K562 (cell line): ENCODE measurements at regions not wholly inside any gene's neighbourhood (a gene's known extent, or its start where the extent isn't known, plus 50 kb on each side); places are given as distances from the start of the nearest gene placed in this dataset.

Source experiments
- ATAC-seq: fragments of 200-7000 bp; cut with Tn5 transposase; 3 replicates; pipeline ENCODE4 v1.9.1; 2020; ENCODE audit warnings: moderate library complexity
- BruUV-seq: library from RNA; stranded (reverse); fragments of 400-500 nt; replicated peaks from 2 replicates; lab custom pipeline; 2021; lab: Mats Ljungman, UMichigan
- CTCF ChIA-PET: fragments of 300-600 bp; formaldehyde crosslinking; extraction: SDS; loops from one replicate; lab custom pipeline; 2021; ENCODE audit warnings: low intra/inter-chr PET ratio; lab: Yijun Ruan, JAX
- POLR2A ChIA-PET: fragments of 300-600, 350-650 bp; sonication (Branson Sonifier 250); formaldehyde crosslinking; extraction: SDS; loops from one replicate; lab custom pipeline; 2021; ENCODE audit warnings: antibody characterized with exemption, inconsistent platforms; lab: Yijun Ruan, JAX
- DNase-seq, 4 experiments: peaks; one replicate each; pipeline versions ENCODE4 v3.0.0 to v3.0.0-alpha.2; 2011 to 2018; ENCODE audit warnings: low spot score in 3 of 4, mixed read lengths in 3 of 4; ENCODE audit errors: extremely low read depth in 1 of 4
- FAIRE-seq: peaks from 2 replicates; lab custom pipeline; 2011; peaks lifted over from hg19 to GRCh38; lab: Jason Lieb, UNC
- H2AFZ ChIP-seq: 2 replicates; pipeline ENCODE4 v1.6.0; 2011; ENCODE audit warnings: low read depth, low read length, control low read depth, inconsistent platforms
- H3K27ac ChIP-seq: fragments of 200-600 bp; 3 replicates; pipeline ENCODE4 v1.8.0; 2011; ENCODE audit warnings: low read depth, mild to moderate bottlenecking, control low read depth, inconsistent platforms, low read length, moderate library complexity, mixed read lengths; ENCODE audit errors: extremely low read depth
- H3K27me3 ChIP-seq, 2 experiments: fragments of 300-600 bp in 1 of 2; 2 replicates in 1 of 2; 3 replicates in 1 of 2; pipeline versions ENCODE4 v1.6.0 to v1.8.0; 2011; ENCODE audit warnings: inconsistent platforms in 2 of 2, low read length in 2 of 2, mild to moderate bottlenecking in 1 of 2, mixed read lengths in 1 of 2, moderate library complexity in 1 of 2; ENCODE audit not compliant: control insufficient read depth in 2 of 2, insufficient read depth in 2 of 2
- H3K36me3 ChIP-seq: fragments of 300-600 bp; 3 replicates; pipeline ENCODE4 v1.8.0; 2011; ENCODE audit warnings: mild to moderate bottlenecking, low read length, inconsistent platforms; ENCODE audit not compliant: control insufficient read depth, insufficient read depth
- H3K4me1 ChIP-seq, 2 experiments: fragments of 200-600 bp in 1 of 2; replicated peaks in 1 of 2; 2 replicates in 1 of 2; 3 replicates in 1 of 2; pipeline versions ENCODE4 v1.5.1 to v1.8.0; 2011; ENCODE audit warnings: inconsistent platforms in 2 of 2, low read length in 2 of 2, mild to moderate bottlenecking in 1 of 2, mixed read lengths in 1 of 2, moderate library complexity in 1 of 2; ENCODE audit not compliant: control insufficient read depth in 2 of 2, insufficient read depth in 2 of 2
- H3K4me2 ChIP-seq: 2 replicates; pipeline ENCODE4 v1.6.1; 2011; ENCODE audit warnings: low read length, control low read depth, inconsistent platforms, mixed read lengths; ENCODE audit not compliant: insufficient read depth
- H3K4me3 ChIP-seq: fragments of 200-600 bp; sonication (generic), shearing (Covaris generic); 2 replicates; pipeline ENCODE4 v1.5.1; 2016; ENCODE audit warnings: control low read depth, inconsistent platforms
- H3K79me2 ChIP-seq: fragments of 200-600 bp; 3 replicates; pipeline ENCODE4 v1.8.0; 2011; ENCODE audit warnings: low read length, inconsistent platforms; ENCODE audit not compliant: control insufficient read depth, insufficient read depth
- H3K9ac ChIP-seq, 2 experiments: 2 replicates each; pipeline versions ENCODE4 v1.6.0 to v1.6.1; 2011; ENCODE audit warnings: low read depth in 2 of 2, low read length in 2 of 2, control low read depth in 1 of 2, inconsistent platforms in 1 of 2, mild to moderate bottlenecking in 1 of 2, mixed read lengths in 1 of 2; ENCODE audit not compliant: insufficient read depth in 1 of 2
- H3K9me1 ChIP-seq: one replicate; pipeline ENCODE4 v1.6.0; 2011; ENCODE audit warnings: inconsistent platforms, mild to moderate bottlenecking, low read length, moderate library complexity; ENCODE audit not compliant: control insufficient read depth, insufficient read depth
- H3K9me3 ChIP-seq: replicated peaks from 2 replicates; pipeline ENCODE4 v1.5.1; 2011; ENCODE audit warnings: low read depth, low read length, inconsistent platforms; ENCODE audit not compliant: control insufficient read depth, insufficient read depth
- H4K20me1 ChIP-seq: replicated peaks from 2 replicates; pipeline ENCODE4 v1.6.1; 2011; ENCODE audit warnings: low read length, inconsistent platforms, mixed read lengths; ENCODE audit not compliant: control insufficient read depth, insufficient read depth
- BMI1 ChIP-seq: fragments of 150-350 bp; IDR thresholded peaks from 2 replicates; pipeline ENCODE4 v1.6.1; 2014; ENCODE audit warnings: low read length
- EGR1 ChIP-seq: fragments of 450-650 bp; conservative IDR thresholded peaks from 2 replicates; pipeline ENCODE4 v1.6.1; 2017; ENCODE audit warnings: mild to moderate bottlenecking
- FOXK2 ChIP-seq, 2 experiments: fragments of 450-650 bp; IDR thresholded peaks in 1 of 2; conservative IDR thresholded peaks in 1 of 2; 2 replicates each; pipeline ENCODE4 v1.6.1; 2016; ENCODE audit warnings: low read depth in 2 of 2, mild to moderate bottlenecking in 1 of 2
- HINFP ChIP-seq: fragments of 450-650 bp; conservative IDR thresholded peaks from 2 replicates; pipeline ENCODE4 v1.6.1; 2016; ENCODE audit warnings: missing genetic modification characterization, low read depth, mild to moderate bottlenecking, control low read depth, missing compliant biosample characterization
- MYNN ChIP-seq, 2 experiments: sonication (generic); formaldehyde crosslinking in 1 of 2; IDR thresholded peaks; 2 replicates each; pipeline versions ENCODE4 v1.5.0 to v1.6.1; 2016 to 2020; ENCODE audit warnings: antibody characterized with exemption in 1 of 2, missing genetic modification reagents in 1 of 2
- NCOA1 ChIP-seq: fragments of 450-650 bp; IDR thresholded peaks from 2 replicates; pipeline ENCODE4 v1.6.1; 2016; ENCODE audit warnings: low read depth
- PTBP1 ChIP-seq: fragments of 200-400 bp; formaldehyde crosslinking; IDR thresholded peaks from 2 replicates; pipeline ENCODE4 v1.6.1; 2017; ENCODE audit warnings: low read depth, low read length
- WHSC1 ChIP-seq: IDR thresholded peaks from one replicate; pipeline ENCODE4 v1.6.1; 2012; ENCODE audit warnings: low read length, control low read depth, inconsistent platforms
- ZNF124 ChIP-seq: sonication (generic); formaldehyde crosslinking; IDR thresholded peaks from 2 replicates; pipeline ENCODE4 v1.8.1; 2022; ENCODE audit warnings: missing genetic modification reagents
- ZNF408 ChIP-seq: fragments of 250-450 bp; sonication (Bioruptor Pico); IDR thresholded peaks from 2 replicates; pipeline ENCODE4 v1.4.0; 2020; ENCODE audit warnings: low read depth, mild to moderate bottlenecking, moderate library complexity
- WGBS: fragments of 100-300 bp; shearing (Covaris generic); methylation state at CpG from one replicate; pipeline ENCODE4 v1.1.6; 2016; ENCODE audit warnings: low coverage, mixed read lengths; ENCODE audit not compliant: insufficient coverage; ENCODE audit errors: missing lambda C conversion rate; 5-methylcytosine and 5-hydroxymethylcytosine counted together
- in situ Hi-C: fragments of 300-500 bp; cut with MboI; formaldehyde crosslinking; loops from 4 replicates; pipeline ENCODE4 v1.15.0; 2018; ENCODE audit warnings: inconsistent platforms, mixed read lengths
- intact Hi-C: fragments of 100-400 bp; cut with micrococcal nuclease; formaldehyde crosslinking; loops from 2 replicates; pipeline ENCODE4 v1.14.2; 2022

GRCh38 chr11:111104185-111104584, 141.3 kb upstream of the POU2AF2 start (continued):
- no peak for TF ChIP-seq ZNF408
- no peak for TF ChIP-seq HINFP (tag)
- no peak for TF ChIP-seq WHSC1
- no peak for TF ChIP-seq FOXK2 (conservative IDR thresholded peaks at IDR 0.05 in 1 of 2, IDR thresholded peaks at IDR 0.05 in 1 of 2; ENCODE audit: low read depth in 2 of 2)
- TF ChIP-seq NCOA1 = no peak
- no peak for TF ChIP-seq MYNN (IDR thresholded peaks at IDR 0.05)
- TF ChIP-seq MYNN (CRISPR knock-in tag; IDR thresholded peaks at IDR 0.05) = no peak
- TF ChIP-seq BMI1 = no peak
- no peak for TF ChIP-seq PTBP1

GRCh38 chr11:111101881-111102280, 143.6 kb upstream of the POU2AF2 start:
- DNase-seq = no peak

More at GRCh38 chr11:111101881-111102280, 143.6 kb upstream of the POU2AF2 start:
- TF ChIP-seq ZNF124 (CRISPR knock-in tag) = no peak
- no peak for TF ChIP-seq EGR1
- Histone ChIP-seq H3K27me3 (no peaks in the 10 kb centered on the region), H3K4me1 (no peaks in the 10 kb centered on the region), H2AFZ (no peak overlapping the region), H3K4me3 (no peak overlapping the region), H3K9me3 (no peaks in the 10 kb centered on the region), H3K9me1 (no peaks in the 10 kb centered on the region), H3K4me2 (no peak overlapping the region), H3K27ac (no peak overlapping the region), H4K20me1 (no peaks in the 10 kb centered on the region), H3K79me2 (no peaks in the 10 kb centered on the region), H3K36me3 (no peaks in the 10 kb centered on the region), H3K9ac (no peak overlapping the region)
- intact Hi-C loops (no loop called here), in situ Hi-C loops (no loop called here)
- no peak for FAIRE-seq
- BruUV-seq = no TSS peak
- CTCF ChIA-PET = no interaction called here
- no peak for ATAC-seq
- POLR2A ChIA-PET = no interaction called here
- WGBS = 0% methylated on average over 3 of the region's 3 CpGs
